Panc1 (cell line): ENCODE measurements at regions not wholly inside any gene's neighbourhood (a gene's known extent, or its start where the extent isn't known, plus 50 kb on each side); places are given as distances from the start of the nearest gene placed in this dataset.

Experiments used
- ATAC-seq: fragments of 200-7000 bp; cut with Tn5 transposase; 2 replicates; pipeline ENCODE4 v1.9.1; 2020; ENCODE audit warnings: mild to moderate bottlenecking, moderate library complexity
- BruUV-seq: library from RNA; stranded (reverse); fragments of 400-500 nt; replicated peaks from 2 replicates; lab custom pipeline; 2021; lab: Mats Ljungman, UMichigan
- CTCF ChIA-PET: fragments of 300-600 bp; sonication (Branson Sonifier 250); formaldehyde crosslinking; loops from one replicate; lab custom pipeline; 2022; ENCODE audit warnings: antibody characterized with exemption; lab: Charles Lee
- POLR2A ChIA-PET: fragments of 300-600 bp; sonication (Branson Sonifier 250); formaldehyde crosslinking; loops from one replicate; lab custom pipeline; 2022; ENCODE audit warnings: antibody characterized with exemption; lab: Charles Lee
- DNase-seq: peaks from one replicate; pipeline ENCODE4 v3.0.0-alpha.2; 2010; ENCODE audit warnings: low read depth, low spot score
- H3K27ac ChIP-seq: 2 replicates; pipeline ENCODE4 v1.5.1; 2011; ENCODE audit warnings: mild to moderate bottlenecking, low read length, inconsistent platforms
- H3K27me3 ChIP-seq: fragments of 200-500 bp; sonication (Bioruptor generic); 2 replicates; pipeline ENCODE4 v1.6.0; 2014; ENCODE audit warnings: low read length, inconsistent platforms; ENCODE audit not compliant: control insufficient read depth, insufficient read depth
- H3K36me3 ChIP-seq: fragments of 200-500 bp; sonication (Bioruptor generic); 2 replicates; pipeline ENCODE4 v1.5.1; 2014; ENCODE audit warnings: inconsistent platforms, mild to moderate bottlenecking, low read length, moderate library complexity; ENCODE audit not compliant: control insufficient read depth, insufficient read depth
- H3K4me1 ChIP-seq: 2 replicates; pipeline ENCODE4 v1.5.1; 2011; ENCODE audit warnings: inconsistent platforms, mild to moderate bottlenecking, low read length, moderate library complexity; ENCODE audit not compliant: control insufficient read depth, insufficient read depth
- H3K4me3 ChIP-seq, 2 experiments: 2 replicates each; pipeline ENCODE4 v1.5.1; 2011 to 2012; ENCODE audit warnings: low read depth in 2 of 2, low read length in 2 of 2, mild to moderate bottlenecking in 2 of 2, inconsistent platforms in 1 of 2, moderate library complexity in 1 of 2
- H3K9me3 ChIP-seq: fragments of 200-500 bp; sonication (Bioruptor generic); 2 replicates; pipeline ENCODE4 v1.5.1; 2014; ENCODE audit warnings: low read depth, mild to moderate bottlenecking, inconsistent platforms, low read length, moderate library complexity; ENCODE audit not compliant: control insufficient read depth, insufficient read depth
- POLR2AphosphoS5 ChIP-seq: IDR thresholded peaks from 2 replicates; pipeline ENCODE4 v1.6.1; 2012; ENCODE audit warnings: mild to moderate bottlenecking, low read depth, low read length, moderate library complexity
- SIN3A ChIP-seq: IDR thresholded peaks from 2 replicates; pipeline ENCODE4 v1.6.1; 2012; ENCODE audit warnings: low read depth, mild to moderate bottlenecking, low read length, moderate library complexity, borderline replicate concordance; ENCODE audit not compliant: insufficient read depth
- TCF7L2 ChIP-seq: IDR thresholded peaks from 2 replicates; pipeline ENCODE4 v1.6.1; 2011; ENCODE audit warnings: mild to moderate bottlenecking, low read depth, low read length, inconsistent platforms
- in situ Hi-C: cut with HindIII; loops from 2 replicates; pipeline ENCODE4 v1.10.0; 2016; ENCODE audit warnings: low sequenced_read_pairs, low pct_unique_long_range_greater_than_20kb
- intact Hi-C: fragments of 100-400 bp; cut with micrococcal nuclease; formaldehyde crosslinking; loops from one replicate; pipeline ENCODE4 v1.10.0; 2022; ENCODE audit not compliant: unreplicated experiment
- TF ChIP-seq, protein P1 (sequence below), 2 experiments: IDR thresholded peaks; 2 replicates each; pipeline ENCODE4 v1.6.1; 2011 to 2012; ENCODE audit warnings: low read depth in 2 of 2, control low read depth in 1 of 2, low read length in 1 of 2, mild to moderate bottlenecking in 1 of 2, moderate library complexity in 1 of 2; ENCODE audit not compliant: insufficient read depth in 1 of 2
- TF ChIP-seq, protein P2 (sequence below): fragments of 450-650 bp; IDR thresholded peaks from 2 replicates; pipeline ENCODE4 v1.5.1; 2017; ENCODE audit warnings: mild to moderate bottlenecking

DNA sequence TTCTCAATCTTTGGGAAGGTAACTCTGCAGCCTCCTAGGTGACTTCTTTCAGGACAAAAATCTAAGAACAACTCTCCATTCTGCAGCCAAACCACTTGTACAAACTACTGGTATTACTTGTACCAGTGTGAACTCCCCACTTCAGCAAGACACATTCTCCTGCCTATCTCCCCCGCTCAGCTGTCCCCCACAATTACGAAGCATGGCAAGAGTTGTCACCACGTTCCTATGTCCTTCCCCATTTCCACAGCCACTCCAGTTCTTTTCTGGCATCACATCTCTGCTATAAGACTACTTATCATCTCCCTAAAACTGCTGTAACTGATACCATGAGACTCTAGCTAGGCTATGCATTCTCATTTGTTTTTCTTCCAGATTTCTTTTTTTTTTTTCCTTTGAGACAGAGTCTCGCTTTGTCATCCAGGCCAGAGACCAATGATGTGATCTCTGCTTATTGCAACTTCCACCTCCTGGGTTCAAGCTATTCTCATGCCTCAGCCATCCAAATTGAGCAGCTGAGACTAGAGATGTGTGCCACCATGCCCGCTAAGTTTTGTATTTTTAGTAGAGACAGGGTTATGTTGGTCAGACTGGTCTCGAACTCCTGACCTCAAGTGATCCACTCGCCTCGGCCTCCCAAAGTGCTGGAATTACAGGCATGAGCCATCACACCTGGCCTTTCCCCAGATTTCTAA, 71.9 kb upstream of the CDON start:
- Histone ChIP-seq H3K27ac (no peak overlapping the region), H3K4me1 (peaks cover 20% of the 10 kb centered on the region), H3K36me3 (no peaks in the 10 kb centered on the region), H3K9me3 (no peaks in the 10 kb centered on the region), H3K27me3 (peaks cover 4% of the 10 kb centered on the region), H3K4me3 (no peak overlapping the region)
- POLR2A ChIA-PET = no interaction called here
- intact Hi-C loops = no loop called here
- TF ChIP-seq POLR2AphosphoS5 = no peak
- TF ChIP-seq, protein P1, sequence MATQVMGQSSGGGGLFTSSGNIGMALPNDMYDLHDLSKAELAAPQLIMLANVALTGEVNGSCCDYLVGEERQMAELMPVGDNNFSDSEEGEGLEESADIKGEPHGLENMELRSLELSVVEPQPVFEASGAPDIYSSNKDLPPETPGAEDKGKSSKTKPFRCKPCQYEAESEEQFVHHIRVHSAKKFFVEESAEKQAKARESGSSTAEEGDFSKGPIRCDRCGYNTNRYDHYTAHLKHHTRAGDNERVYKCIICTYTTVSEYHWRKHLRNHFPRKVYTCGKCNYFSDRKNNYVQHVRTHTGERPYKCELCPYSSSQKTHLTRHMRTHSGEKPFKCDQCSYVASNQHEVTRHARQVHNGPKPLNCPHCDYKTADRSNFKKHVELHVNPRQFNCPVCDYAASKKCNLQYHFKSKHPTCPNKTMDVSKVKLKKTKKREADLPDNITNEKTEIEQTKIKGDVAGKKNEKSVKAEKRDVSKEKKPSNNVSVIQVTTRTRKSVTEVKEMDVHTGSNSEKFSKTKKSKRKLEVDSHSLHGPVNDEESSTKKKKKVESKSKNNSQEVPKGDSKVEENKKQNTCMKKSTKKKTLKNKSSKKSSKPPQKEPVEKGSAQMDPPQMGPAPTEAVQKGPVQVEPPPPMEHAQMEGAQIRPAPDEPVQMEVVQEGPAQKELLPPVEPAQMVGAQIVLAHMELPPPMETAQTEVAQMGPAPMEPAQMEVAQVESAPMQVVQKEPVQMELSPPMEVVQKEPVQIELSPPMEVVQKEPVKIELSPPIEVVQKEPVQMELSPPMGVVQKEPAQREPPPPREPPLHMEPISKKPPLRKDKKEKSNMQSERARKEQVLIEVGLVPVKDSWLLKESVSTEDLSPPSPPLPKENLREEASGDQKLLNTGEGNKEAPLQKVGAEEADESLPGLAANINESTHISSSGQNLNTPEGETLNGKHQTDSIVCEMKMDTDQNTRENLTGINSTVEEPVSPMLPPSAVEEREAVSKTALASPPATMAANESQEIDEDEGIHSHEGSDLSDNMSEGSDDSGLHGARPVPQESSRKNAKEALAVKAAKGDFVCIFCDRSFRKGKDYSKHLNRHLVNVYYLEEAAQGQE (IDR thresholded peaks at IDR 0.05; ENCODE audit: insufficient read depth in 1 of 2, low read depth in 2 of 2, low read length in 1 of 2) = no peak
- TF ChIP-seq TCF7L2 = no peak
- TF ChIP-seq, protein P2, sequence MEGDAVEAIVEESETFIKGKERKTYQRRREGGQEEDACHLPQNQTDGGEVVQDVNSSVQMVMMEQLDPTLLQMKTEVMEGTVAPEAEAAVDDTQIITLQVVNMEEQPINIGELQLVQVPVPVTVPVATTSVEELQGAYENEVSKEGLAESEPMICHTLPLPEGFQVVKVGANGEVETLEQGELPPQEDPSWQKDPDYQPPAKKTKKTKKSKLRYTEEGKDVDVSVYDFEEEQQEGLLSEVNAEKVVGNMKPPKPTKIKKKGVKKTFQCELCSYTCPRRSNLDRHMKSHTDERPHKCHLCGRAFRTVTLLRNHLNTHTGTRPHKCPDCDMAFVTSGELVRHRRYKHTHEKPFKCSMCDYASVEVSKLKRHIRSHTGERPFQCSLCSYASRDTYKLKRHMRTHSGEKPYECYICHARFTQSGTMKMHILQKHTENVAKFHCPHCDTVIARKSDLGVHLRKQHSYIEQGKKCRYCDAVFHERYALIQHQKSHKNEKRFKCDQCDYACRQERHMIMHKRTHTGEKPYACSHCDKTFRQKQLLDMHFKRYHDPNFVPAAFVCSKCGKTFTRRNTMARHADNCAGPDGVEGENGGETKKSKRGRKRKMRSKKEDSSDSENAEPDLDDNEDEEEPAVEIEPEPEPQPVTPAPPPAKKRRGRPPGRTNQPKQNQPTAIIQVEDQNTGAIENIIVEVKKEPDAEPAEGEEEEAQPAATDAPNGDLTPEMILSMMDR = no peak
- TF ChIP-seq SIN3A = no peak
- DNase-seq = no peak
- no TSS peak for BruUV-seq
- in situ Hi-C loops = no loop called here
- no peak for ATAC-seq
- CTCF ChIA-PET = no interaction called here

DNA sequence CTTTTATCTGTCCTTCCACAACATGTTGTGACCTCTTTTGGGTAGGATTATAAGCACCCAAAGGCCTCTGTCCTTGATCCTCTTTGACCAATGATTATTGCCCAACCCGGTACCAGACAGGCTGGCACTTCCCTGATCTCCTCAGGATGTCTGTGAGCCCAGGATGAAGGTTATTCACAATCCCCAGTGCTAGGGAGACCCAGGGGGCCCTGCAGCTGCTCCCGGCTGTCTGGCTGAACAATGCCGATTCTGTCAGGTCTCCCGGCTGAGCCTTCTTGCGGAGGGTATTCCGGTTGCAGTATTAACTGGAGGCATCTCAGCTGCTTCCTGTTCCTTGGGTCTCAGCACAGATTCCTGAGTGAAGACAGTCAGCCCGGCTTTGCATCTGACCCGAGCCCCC, 71.2 kb upstream of the CDON start:
- TF ChIP-seq POLR2AphosphoS5 (no peak), TCF7L2 (no peak), SIN3A (no peak)
- TF ChIP-seq, protein P2 = no peak
- TF ChIP-seq, protein P1 (IDR thresholded peaks at IDR 0.05; ENCODE audit: insufficient read depth in 1 of 2, low read depth in 2 of 2, low read length in 1 of 2) = no peak
- Histone ChIP-seq H3K9me3 (no peaks in the 10 kb centered on the region), H3K4me1 (peaks cover 20% of the 10 kb centered on the region), H3K36me3 (no peaks in the 10 kb centered on the region), H3K27ac (no peak overlapping the region), H3K27me3 (peaks cover 4% of the 10 kb centered on the region), H3K4me3 (no peak overlapping the region)
- intact Hi-C loops (no loop called here), in situ Hi-C loops (no loop called here)
- ChIA-PET POLR2A (no interaction called here), CTCF (no interaction called here)
- DNase-seq (no peak), ATAC-seq (no peak)
- no TSS peak for BruUV-seq
